Thoracic aorta (tissue), 2 donors: ENCODE measurements at regions not wholly inside any gene's neighbourhood (a gene's known extent, or its start where the extent isn't known, plus 50 kb on each side); places are given as distances from the start of the nearest gene placed in this dataset.

Experiments
- ATAC-seq: fragments of 150-250 bp; one replicate; pipeline ENCODE4 v1.8.0; 2017; ENCODE audit warnings: low read depth; ENCODE audit not compliant: insufficient number of reproducible peaks, low FRiP score
- DNase-seq: peaks from one replicate; pipeline ENCODE4 v3.0.0-alpha.2; 2020; ENCODE audit warnings: low spot score
- H3K27ac ChIP-seq, 2 donors: fragments of 200-600 bp; sonication (generic); 1 replicate in 1 of 2; 2 replicates in 1 of 2; pipeline ENCODE4 v1.5.1; 2016; ENCODE audit warnings: mild to moderate bottlenecking in 2 of 2, moderate library complexity in 2 of 2
- H3K27me3 ChIP-seq: fragments of 200-600 bp; sonication (generic); replicated peaks from 2 replicates; pipeline ENCODE4 v1.6.0; 2016; ENCODE audit warnings: mild to moderate bottlenecking; ENCODE audit not compliant: insufficient read depth
- H3K36me3 ChIP-seq: fragments of 200-600 bp; sonication (generic); one replicate; pipeline ENCODE4 v1.5.1; 2016
- H3K4me1 ChIP-seq, 2 donors: fragments of 200-600 bp; sonication (generic); 1 replicate in 1 of 2; 2 replicates in 1 of 2; pipeline versions ENCODE4 v1.5.1 to v1.6.0; 2016; ENCODE audit warnings: low read depth in 2 of 2, mild to moderate bottlenecking in 1 of 2; ENCODE audit not compliant: control insufficient read depth in 1 of 2
- H3K4me3 ChIP-seq: fragments of 200-600 bp; sonication (generic); 2 replicates; pipeline ENCODE4 v1.5.1; 2016; ENCODE audit warnings: mild to moderate bottlenecking
- H3K9me3 ChIP-seq: fragments of 200-600 bp; sonication (generic); 2 replicates; pipeline ENCODE4 v1.5.1; 2016
- TF ChIP-seq, protein P1 (sequence below): fragments of 200-600 bp; sonication (generic); IDR thresholded peaks from one replicate; pipeline ENCODE4 v1.5.1; 2019; ENCODE audit warnings: antibody characterized with exemption

DNA sequence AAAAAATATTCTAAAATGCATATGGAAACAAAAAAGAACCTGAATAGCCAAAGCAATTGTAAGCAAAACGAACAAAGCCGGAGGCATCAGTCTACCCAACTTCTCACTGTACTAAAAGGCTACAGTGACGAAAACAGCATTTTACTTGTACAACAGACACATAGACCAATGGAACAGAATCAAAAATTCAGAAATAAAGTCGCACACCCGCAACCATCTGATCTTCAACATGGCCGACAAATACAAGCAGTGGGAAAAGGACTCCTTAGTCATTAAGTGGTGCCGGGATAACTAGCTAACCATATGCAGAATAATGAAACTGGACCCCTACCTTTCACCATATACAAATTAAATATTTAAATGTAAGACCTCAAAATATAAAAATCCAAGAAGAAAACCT is 203.9 kb upstream of the PPFIA2 start:
- Histone ChIP-seq H3K4me1 (no peaks in the 10 kb centered on the region), H3K9me3 (no peaks in the 10 kb centered on the region), H3K27me3 (no peaks in the 10 kb centered on the region), H3K27ac (no peak overlapping the region), H3K4me3 (no peak overlapping the region), H3K36me3 (no peaks in the 10 kb centered on the region)
- ATAC-seq: no peak
- TF ChIP-seq, protein P1, sequence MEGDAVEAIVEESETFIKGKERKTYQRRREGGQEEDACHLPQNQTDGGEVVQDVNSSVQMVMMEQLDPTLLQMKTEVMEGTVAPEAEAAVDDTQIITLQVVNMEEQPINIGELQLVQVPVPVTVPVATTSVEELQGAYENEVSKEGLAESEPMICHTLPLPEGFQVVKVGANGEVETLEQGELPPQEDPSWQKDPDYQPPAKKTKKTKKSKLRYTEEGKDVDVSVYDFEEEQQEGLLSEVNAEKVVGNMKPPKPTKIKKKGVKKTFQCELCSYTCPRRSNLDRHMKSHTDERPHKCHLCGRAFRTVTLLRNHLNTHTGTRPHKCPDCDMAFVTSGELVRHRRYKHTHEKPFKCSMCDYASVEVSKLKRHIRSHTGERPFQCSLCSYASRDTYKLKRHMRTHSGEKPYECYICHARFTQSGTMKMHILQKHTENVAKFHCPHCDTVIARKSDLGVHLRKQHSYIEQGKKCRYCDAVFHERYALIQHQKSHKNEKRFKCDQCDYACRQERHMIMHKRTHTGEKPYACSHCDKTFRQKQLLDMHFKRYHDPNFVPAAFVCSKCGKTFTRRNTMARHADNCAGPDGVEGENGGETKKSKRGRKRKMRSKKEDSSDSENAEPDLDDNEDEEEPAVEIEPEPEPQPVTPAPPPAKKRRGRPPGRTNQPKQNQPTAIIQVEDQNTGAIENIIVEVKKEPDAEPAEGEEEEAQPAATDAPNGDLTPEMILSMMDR: no peak
- DNase-seq: no peak

DNA sequence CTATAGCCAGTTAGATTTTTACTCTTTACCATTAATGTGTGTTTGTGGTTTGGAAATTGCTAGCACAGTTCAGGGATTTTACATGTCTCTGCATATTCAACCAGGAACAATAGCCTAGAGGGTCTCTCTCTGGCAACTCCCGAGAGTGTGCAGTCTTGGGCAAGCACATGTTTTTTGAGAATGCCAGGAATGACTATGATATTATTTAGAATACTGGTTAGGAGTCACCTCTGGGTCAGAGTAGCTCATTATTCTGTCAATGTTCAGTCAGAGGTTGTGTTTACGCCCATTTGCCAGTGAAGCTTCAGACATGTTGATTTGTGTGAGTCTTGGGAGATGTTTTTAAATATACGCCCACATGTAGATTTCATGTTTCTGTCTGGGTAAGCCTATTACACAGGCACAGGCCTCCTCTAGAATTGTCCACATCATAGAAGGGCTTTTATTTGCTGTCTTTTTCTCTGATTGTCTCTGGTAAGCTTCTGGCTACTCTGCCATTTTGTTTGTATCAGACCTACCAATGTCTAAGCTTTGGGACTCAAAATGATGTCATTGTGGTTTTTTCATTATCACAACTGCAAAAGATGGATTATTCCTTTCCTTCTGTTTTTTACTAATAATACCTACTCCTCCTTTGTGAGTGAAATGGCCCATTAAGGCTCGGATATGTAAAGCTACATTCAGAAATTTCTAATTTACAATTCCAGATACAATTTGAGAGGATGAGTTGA is 203.1 kb upstream of the PPFIA2 start:
- H3K36me3 ChIP-seq: no peaks in the 10 kb centered on the region
- no peaks in the 10 kb centered on the region for H3K27me3 ChIP-seq
- DNase-seq (no peak), ATAC-seq (no peak)
- H3K4me3 ChIP-seq: no peak overlapping the region
- TF ChIP-seq, protein P1: no peak
- H3K4me1 ChIP-seq: no peaks in the 10 kb centered on the region
- H3K9me3 ChIP-seq: no peaks in the 10 kb centered on the region
- H3K27ac ChIP-seq: no peak overlapping the region

DNA sequence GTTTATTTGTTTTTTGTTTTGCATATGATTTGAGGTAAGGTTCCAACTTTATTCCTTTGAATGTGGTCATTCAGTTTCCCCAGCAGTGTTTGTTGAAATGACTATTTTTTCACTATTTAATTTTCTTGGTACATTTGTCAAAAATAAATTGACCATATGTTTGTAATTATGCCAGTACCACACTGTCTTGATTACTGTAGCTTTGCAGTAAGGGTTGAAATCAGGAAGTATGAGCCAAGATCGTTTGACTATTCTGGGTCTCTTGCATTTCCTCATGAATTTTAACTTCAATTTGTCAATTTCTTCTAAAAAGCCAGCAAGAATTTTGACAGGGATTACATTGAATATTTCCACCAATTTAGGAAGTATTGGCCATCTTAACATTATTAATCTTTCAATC is 199.3 kb upstream of the PPFIA2 start:
- Histone ChIP-seq H3K27me3 (no peaks in the 10 kb centered on the region), H3K4me3 (no peak overlapping the region), H3K4me1 (no peaks in the 10 kb centered on the region), H3K9me3 (no peaks in the 10 kb centered on the region), H3K27ac (no peak overlapping the region), H3K36me3 (no peaks in the 10 kb centered on the region)
- DNase-seq: no peak
- TF ChIP-seq, protein P1: no peak
- no peak for ATAC-seq

DNA sequence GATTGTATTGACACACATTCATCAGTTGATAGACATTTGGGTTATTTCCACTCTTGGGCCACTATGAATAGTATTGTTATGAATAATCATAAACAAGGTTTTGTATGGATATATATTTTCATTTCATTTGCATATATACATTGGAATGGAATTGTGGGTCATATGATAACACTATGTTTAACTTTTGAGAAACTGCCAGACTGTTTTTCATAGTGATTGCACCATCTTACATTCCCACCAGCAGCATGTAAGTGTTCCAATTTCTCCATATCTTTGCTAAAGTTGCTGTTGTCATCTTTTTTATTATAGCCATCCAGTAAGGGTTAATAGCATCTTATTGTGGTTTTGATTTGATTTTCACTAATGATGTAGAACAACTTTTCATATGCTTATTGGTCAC is 198.5 kb upstream of the PPFIA2 start:
- no peak for ATAC-seq
- no peak overlapping the region for H3K4me3 ChIP-seq
- no peaks in the 10 kb centered on the region for H3K27me3 ChIP-seq
- no peak for DNase-seq
- TF ChIP-seq, protein P1: no peak
- H3K36me3 ChIP-seq: no peaks in the 10 kb centered on the region
- no peaks in the 10 kb centered on the region for H3K4me1 ChIP-seq
- H3K9me3 ChIP-seq: no peaks in the 10 kb centered on the region
- H3K27ac ChIP-seq: no peak overlapping the region

DNA sequence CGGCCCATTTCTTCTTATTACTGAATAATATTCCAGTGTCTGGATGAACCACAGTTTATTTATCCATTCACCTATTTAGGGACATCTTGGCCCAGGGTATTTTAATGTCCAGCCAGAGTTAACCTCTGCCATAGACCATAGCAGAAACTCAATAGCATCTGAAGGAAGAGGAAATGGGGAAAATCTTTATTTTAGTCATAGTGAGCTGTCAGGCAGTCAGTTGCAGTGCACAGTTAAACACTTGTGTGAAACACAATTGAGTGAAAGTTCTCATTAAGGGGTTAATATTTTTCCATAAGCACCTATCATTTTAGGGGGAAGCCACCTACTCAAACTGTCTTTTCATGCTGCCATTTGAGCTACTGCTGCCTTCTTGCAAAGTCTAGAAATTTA is 197.3 kb upstream of the PPFIA2 start:
- no peaks in the 10 kb centered on the region for H3K9me3 ChIP-seq
- no peaks in the 10 kb centered on the region for H3K36me3 ChIP-seq
- TF ChIP-seq, protein P1: no peak
- no peaks in the 10 kb centered on the region for H3K4me1 ChIP-seq
- H3K27me3 ChIP-seq: no peaks in the 10 kb centered on the region
- H3K4me3 ChIP-seq: no peak overlapping the region
- ATAC-seq (no peak), DNase-seq (no peak)
- H3K27ac ChIP-seq: no peak overlapping the region
